K562 (cell line): ENCODE measurements at regions not wholly inside any gene's neighbourhood (a gene's known extent, or its start where the extent isn't known, plus 50 kb on each side); places are given as distances from the start of the nearest gene placed in this dataset.

ENCODE experiments used
- ATAC-seq: fragments of 200-7000 bp; cut with Tn5 transposase; 3 replicates; pipeline ENCODE4 v1.9.1; 2020; ENCODE audit warnings: moderate library complexity
- BruUV-seq: library from RNA; stranded (reverse); fragments of 400-500 nt; replicated peaks from 2 replicates; lab custom pipeline; 2021; lab: Mats Ljungman, UMichigan
- CTCF ChIA-PET: fragments of 300-600 bp; formaldehyde crosslinking; extraction: SDS; loops from one replicate; lab custom pipeline; 2021; ENCODE audit warnings: low intra/inter-chr PET ratio; lab: Yijun Ruan, JAX
- POLR2A ChIA-PET: fragments of 300-600, 350-650 bp; sonication (Branson Sonifier 250); formaldehyde crosslinking; extraction: SDS; loops from one replicate; lab custom pipeline; 2021; ENCODE audit warnings: antibody characterized with exemption, inconsistent platforms; lab: Yijun Ruan, JAX
- DNase-seq, 4 experiments: peaks; one replicate each; pipeline versions ENCODE4 v3.0.0 to v3.0.0-alpha.2; 2011 to 2018; ENCODE audit warnings: low spot score in 3 of 4, mixed read lengths in 3 of 4; ENCODE audit errors: extremely low read depth in 1 of 4
- FAIRE-seq: peaks from 2 replicates; lab custom pipeline; 2011; peaks lifted over from hg19 to GRCh38; lab: Jason Lieb, UNC
- H2AFZ ChIP-seq: 2 replicates; pipeline ENCODE4 v1.6.0; 2011; ENCODE audit warnings: low read depth, low read length, control low read depth, inconsistent platforms
- H3K27ac ChIP-seq: fragments of 200-600 bp; 3 replicates; pipeline ENCODE4 v1.8.0; 2011; ENCODE audit warnings: low read depth, mild to moderate bottlenecking, control low read depth, inconsistent platforms, low read length, moderate library complexity, mixed read lengths; ENCODE audit errors: extremely low read depth
- H3K27me3 ChIP-seq, 2 experiments: fragments of 300-600 bp in 1 of 2; 2 replicates in 1 of 2; 3 replicates in 1 of 2; pipeline versions ENCODE4 v1.6.0 to v1.8.0; 2011; ENCODE audit warnings: inconsistent platforms in 2 of 2, low read length in 2 of 2, mild to moderate bottlenecking in 1 of 2, mixed read lengths in 1 of 2, moderate library complexity in 1 of 2; ENCODE audit not compliant: control insufficient read depth in 2 of 2, insufficient read depth in 2 of 2
- H3K36me3 ChIP-seq: fragments of 300-600 bp; 3 replicates; pipeline ENCODE4 v1.8.0; 2011; ENCODE audit warnings: mild to moderate bottlenecking, low read length, inconsistent platforms; ENCODE audit not compliant: control insufficient read depth, insufficient read depth
- H3K4me1 ChIP-seq, 2 experiments: fragments of 200-600 bp in 1 of 2; replicated peaks in 1 of 2; 2 replicates in 1 of 2; 3 replicates in 1 of 2; pipeline versions ENCODE4 v1.5.1 to v1.8.0; 2011; ENCODE audit warnings: inconsistent platforms in 2 of 2, low read length in 2 of 2, mild to moderate bottlenecking in 1 of 2, mixed read lengths in 1 of 2, moderate library complexity in 1 of 2; ENCODE audit not compliant: control insufficient read depth in 2 of 2, insufficient read depth in 2 of 2
- H3K4me2 ChIP-seq: 2 replicates; pipeline ENCODE4 v1.6.1; 2011; ENCODE audit warnings: low read length, control low read depth, inconsistent platforms, mixed read lengths; ENCODE audit not compliant: insufficient read depth
- H3K4me3 ChIP-seq: fragments of 200-600 bp; sonication (generic), shearing (Covaris generic); 2 replicates; pipeline ENCODE4 v1.5.1; 2016; ENCODE audit warnings: control low read depth, inconsistent platforms
- H3K79me2 ChIP-seq: fragments of 200-600 bp; 3 replicates; pipeline ENCODE4 v1.8.0; 2011; ENCODE audit warnings: low read length, inconsistent platforms; ENCODE audit not compliant: control insufficient read depth, insufficient read depth
- H3K9ac ChIP-seq, 2 experiments: 2 replicates each; pipeline versions ENCODE4 v1.6.0 to v1.6.1; 2011; ENCODE audit warnings: low read depth in 2 of 2, low read length in 2 of 2, control low read depth in 1 of 2, inconsistent platforms in 1 of 2, mild to moderate bottlenecking in 1 of 2, mixed read lengths in 1 of 2; ENCODE audit not compliant: insufficient read depth in 1 of 2
- H3K9me1 ChIP-seq: one replicate; pipeline ENCODE4 v1.6.0; 2011; ENCODE audit warnings: inconsistent platforms, mild to moderate bottlenecking, low read length, moderate library complexity; ENCODE audit not compliant: control insufficient read depth, insufficient read depth
- H3K9me3 ChIP-seq: replicated peaks from 2 replicates; pipeline ENCODE4 v1.5.1; 2011; ENCODE audit warnings: low read depth, low read length, inconsistent platforms; ENCODE audit not compliant: control insufficient read depth, insufficient read depth
- H4K20me1 ChIP-seq: replicated peaks from 2 replicates; pipeline ENCODE4 v1.6.1; 2011; ENCODE audit warnings: low read length, inconsistent platforms, mixed read lengths; ENCODE audit not compliant: control insufficient read depth, insufficient read depth
- CCNT2 ChIP-seq: IDR thresholded peaks from 2 replicates; pipeline ENCODE4 v1.6.1; 2011; ENCODE audit warnings: borderline replicate concordance, low read depth, mild to moderate bottlenecking, moderate library complexity, mixed read lengths, low read length; ENCODE audit not compliant: insufficient read length; ENCODE audit errors: extremely low read depth
- EHMT2 ChIP-seq: fragments of 450-650 bp; IDR thresholded peaks from 2 replicates; pipeline ENCODE4 v1.6.1; 2018; ENCODE audit warnings: antibody characterized with exemption
- KAT2B ChIP-seq: IDR thresholded peaks from one replicate; pipeline ENCODE4 v1.6.1; 2012; ENCODE audit warnings: low read depth, mild to moderate bottlenecking, control low read depth, inconsistent platforms, low read length, moderate library complexity
- MIER1 ChIP-seq: fragments of 450-650 bp; IDR thresholded peaks from 2 replicates; pipeline ENCODE4 v1.6.1; 2016; ENCODE audit warnings: antibody characterized with exemption, mild to moderate bottlenecking, low read depth
- YBX1 ChIP-seq: fragments of 450-650 bp; IDR thresholded peaks from 2 replicates; pipeline ENCODE4 v1.7.1; 2016; ENCODE audit warnings: mild to moderate bottlenecking
- ZNF766 ChIP-seq: fragments of 200-800 bp; sonication (Bioruptor generic); conservative IDR thresholded peaks from 2 replicates; pipeline ENCODE4 v1.6.1; 2016; ENCODE audit warnings: missing genetic modification characterization, missing compliant biosample characterization
- ZSCAN29 ChIP-seq: fragments of 450-650 bp; IDR thresholded peaks from 2 replicates; pipeline ENCODE4 v1.6.1; 2017
- WGBS: fragments of 100-300 bp; shearing (Covaris generic); methylation state at CpG from one replicate; pipeline ENCODE4 v1.1.6; 2016; ENCODE audit warnings: low coverage, mixed read lengths; ENCODE audit not compliant: insufficient coverage; ENCODE audit errors: missing lambda C conversion rate; 5-methylcytosine and 5-hydroxymethylcytosine counted together
- in situ Hi-C: fragments of 300-500 bp; cut with MboI; formaldehyde crosslinking; loops from 4 replicates; pipeline ENCODE4 v1.15.0; 2018; ENCODE audit warnings: inconsistent platforms, mixed read lengths
- intact Hi-C: fragments of 100-400 bp; cut with micrococcal nuclease; formaldehyde crosslinking; loops from 2 replicates; pipeline ENCODE4 v1.14.2; 2022
- TF ChIP-seq, protein P1 (sequence below): sonication (generic); formaldehyde crosslinking; IDR thresholded peaks from 2 replicates; pipeline ENCODE4 v1.5.0; 2020; ENCODE audit warnings: missing genetic modification reagents
- TF ChIP-seq, protein P2 (sequence below), 2 experiments: fragments of 450-650 bp; formaldehyde crosslinking in 1 of 2; IDR thresholded peaks; 2 replicates each; pipeline versions ENCODE4 v1.4.0 to v1.6.1; 2014 to 2020; ENCODE audit warnings: mild to moderate bottlenecking in 2 of 2, borderline replicate concordance in 1 of 2, low read depth in 1 of 2
- TF ChIP-seq, protein P3 (sequence below): fragments of 200-400 bp; formaldehyde crosslinking; IDR thresholded peaks from 2 replicates; pipeline ENCODE4 v1.6.1; 2017; ENCODE audit warnings: mild to moderate bottlenecking, low read depth, low read length, moderate library complexity

DNA sequence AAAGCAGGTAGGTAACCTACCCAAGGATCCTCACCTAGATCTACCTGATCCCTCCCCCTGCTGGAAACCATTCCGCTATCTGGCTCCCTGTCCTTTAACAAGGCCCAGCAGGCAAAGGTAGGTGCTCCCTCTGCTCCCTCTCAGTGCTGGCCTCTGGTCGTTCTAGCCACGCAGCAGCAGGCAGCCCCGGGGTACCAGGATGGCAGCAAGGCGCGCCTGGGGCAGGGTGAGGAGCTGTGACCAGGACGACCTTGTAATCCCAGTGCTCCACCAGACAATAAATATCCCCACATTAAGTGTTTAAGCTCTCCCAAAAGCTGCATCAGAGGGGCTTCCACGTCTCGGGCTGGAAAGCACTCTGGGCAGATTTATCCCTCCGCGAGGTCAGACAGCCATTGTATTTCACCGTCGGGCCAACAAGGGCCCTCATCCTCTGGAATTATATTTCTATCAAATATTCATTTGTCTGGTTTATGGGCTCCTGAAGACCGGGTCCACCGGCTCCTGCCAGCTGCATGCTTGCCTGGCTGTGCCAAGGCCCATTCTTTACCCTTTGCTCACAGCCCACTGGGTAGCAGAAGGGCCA lies 81.3 kb downstream of the CHST1 start (continued):
- TF ChIP-seq, protein P1, sequence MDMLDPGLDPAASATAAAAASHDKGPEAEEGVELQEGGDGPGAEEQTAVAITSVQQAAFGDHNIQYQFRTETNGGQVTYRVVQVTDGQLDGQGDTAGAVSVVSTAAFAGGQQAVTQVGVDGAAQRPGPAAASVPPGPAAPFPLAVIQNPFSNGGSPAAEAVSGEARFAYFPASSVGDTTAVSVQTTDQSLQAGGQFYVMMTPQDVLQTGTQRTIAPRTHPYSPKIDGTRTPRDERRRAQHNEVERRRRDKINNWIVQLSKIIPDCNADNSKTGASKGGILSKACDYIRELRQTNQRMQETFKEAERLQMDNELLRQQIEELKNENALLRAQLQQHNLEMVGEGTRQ (CRISPR knock-in tag) = no peak
- TF ChIP-seq KAT2B (no peak), CCNT2 (no peak), ZSCAN29 (no peak)
- TF ChIP-seq, all 486 proteins: peak for 0

DNA sequence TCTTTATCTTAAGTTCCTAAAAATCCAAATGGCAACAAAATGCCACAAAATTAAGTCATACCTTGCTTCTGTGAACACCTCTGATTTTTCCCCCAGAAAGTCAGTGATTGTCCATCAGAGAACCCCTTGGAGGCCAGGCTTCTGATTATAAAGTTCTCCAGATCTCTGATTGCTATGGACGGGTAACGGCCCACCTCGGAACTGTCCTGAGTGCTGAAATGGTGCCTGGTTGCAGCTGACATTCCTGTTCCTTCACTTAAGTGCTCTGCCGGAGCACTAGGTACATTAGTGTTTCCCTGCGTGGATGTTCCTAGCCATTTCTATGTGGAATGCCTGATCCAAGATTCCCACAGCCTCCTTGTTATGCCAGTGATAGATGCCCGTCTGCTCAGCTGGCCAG lies 85.0 kb downstream of the CHST1 start:
- CTCF ChIA-PET = no interaction called here
- H3K4me2 ChIP-seq = no peak overlapping the region
- no peaks in the 10 kb centered on the region for H3K79me2 ChIP-seq
- BruUV-seq = no TSS peak
- in situ Hi-C loops (no loop called here), intact Hi-C loops (no loop called here)
- FAIRE-seq (no peak), ATAC-seq (0 out of 3 replicates have a peak, but pooled peaks have one; percentile 55), DNase-seq (peak in 2 of 4 experiments; percentile 18 to 23)
- H3K36me3 ChIP-seq = no peaks in the 10 kb centered on the region
- H3K9ac ChIP-seq = no peak overlapping the region
- no peaks in the 10 kb centered on the region for H3K4me1 ChIP-seq
- no peak overlapping the region for H2AFZ ChIP-seq
- H3K9me3 ChIP-seq = no peaks in the 10 kb centered on the region
- no peaks in the 10 kb centered on the region for H3K9me1 ChIP-seq
- H4K20me1 ChIP-seq = peaks cover 9% of the 10 kb centered on the region
- H3K4me3 ChIP-seq = no peak overlapping the region
- no peak overlapping the region for H3K27ac ChIP-seq
- POLR2A ChIA-PET = no interaction called here
- peaks cover 0 to 23% of the 10 kb centered on the region in 2 experiments; a peak in 2 of 5 replicates for H3K27me3 ChIP-seq
- 4% methylated on average over 6 of the region's 6 CpGs for WGBS
- peak; percentile 86 for TF ChIP-seq MIER1
- no peak for TF ChIP-seq YBX1
- TF ChIP-seq, protein P2, sequence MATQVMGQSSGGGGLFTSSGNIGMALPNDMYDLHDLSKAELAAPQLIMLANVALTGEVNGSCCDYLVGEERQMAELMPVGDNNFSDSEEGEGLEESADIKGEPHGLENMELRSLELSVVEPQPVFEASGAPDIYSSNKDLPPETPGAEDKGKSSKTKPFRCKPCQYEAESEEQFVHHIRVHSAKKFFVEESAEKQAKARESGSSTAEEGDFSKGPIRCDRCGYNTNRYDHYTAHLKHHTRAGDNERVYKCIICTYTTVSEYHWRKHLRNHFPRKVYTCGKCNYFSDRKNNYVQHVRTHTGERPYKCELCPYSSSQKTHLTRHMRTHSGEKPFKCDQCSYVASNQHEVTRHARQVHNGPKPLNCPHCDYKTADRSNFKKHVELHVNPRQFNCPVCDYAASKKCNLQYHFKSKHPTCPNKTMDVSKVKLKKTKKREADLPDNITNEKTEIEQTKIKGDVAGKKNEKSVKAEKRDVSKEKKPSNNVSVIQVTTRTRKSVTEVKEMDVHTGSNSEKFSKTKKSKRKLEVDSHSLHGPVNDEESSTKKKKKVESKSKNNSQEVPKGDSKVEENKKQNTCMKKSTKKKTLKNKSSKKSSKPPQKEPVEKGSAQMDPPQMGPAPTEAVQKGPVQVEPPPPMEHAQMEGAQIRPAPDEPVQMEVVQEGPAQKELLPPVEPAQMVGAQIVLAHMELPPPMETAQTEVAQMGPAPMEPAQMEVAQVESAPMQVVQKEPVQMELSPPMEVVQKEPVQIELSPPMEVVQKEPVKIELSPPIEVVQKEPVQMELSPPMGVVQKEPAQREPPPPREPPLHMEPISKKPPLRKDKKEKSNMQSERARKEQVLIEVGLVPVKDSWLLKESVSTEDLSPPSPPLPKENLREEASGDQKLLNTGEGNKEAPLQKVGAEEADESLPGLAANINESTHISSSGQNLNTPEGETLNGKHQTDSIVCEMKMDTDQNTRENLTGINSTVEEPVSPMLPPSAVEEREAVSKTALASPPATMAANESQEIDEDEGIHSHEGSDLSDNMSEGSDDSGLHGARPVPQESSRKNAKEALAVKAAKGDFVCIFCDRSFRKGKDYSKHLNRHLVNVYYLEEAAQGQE (IDR thresholded peaks at IDR 0.05; ENCODE audit: borderline replicate concordance) = peak; percentile 97
- TF ChIP-seq, protein P2 (CRISPR knock-in tag; IDR thresholded peaks at IDR 0.05; ENCODE audit: low read depth) = peak; percentile 90
- TF ChIP-seq EHMT2 = peak; percentile 89
- TF ChIP-seq, protein P3, sequence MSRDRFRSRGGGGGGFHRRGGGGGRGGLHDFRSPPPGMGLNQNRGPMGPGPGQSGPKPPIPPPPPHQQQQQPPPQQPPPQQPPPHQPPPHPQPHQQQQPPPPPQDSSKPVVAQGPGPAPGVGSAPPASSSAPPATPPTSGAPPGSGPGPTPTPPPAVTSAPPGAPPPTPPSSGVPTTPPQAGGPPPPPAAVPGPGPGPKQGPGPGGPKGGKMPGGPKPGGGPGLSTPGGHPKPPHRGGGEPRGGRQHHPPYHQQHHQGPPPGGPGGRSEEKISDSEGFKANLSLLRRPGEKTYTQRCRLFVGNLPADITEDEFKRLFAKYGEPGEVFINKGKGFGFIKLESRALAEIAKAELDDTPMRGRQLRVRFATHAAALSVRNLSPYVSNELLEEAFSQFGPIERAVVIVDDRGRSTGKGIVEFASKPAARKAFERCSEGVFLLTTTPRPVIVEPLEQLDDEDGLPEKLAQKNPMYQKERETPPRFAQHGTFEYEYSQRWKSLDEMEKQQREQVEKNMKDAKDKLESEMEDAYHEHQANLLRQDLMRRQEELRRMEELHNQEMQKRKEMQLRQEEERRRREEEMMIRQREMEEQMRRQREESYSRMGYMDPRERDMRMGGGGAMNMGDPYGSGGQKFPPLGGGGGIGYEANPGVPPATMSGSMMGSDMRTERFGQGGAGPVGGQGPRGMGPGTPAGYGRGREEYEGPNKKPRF = no peak
- no peak for TF ChIP-seq ZNF766 (CRISPR knock-in tag)
